Fibroblast of the aortic adventitia (primary cell): ENCODE measurements at regions not wholly inside any gene's neighbourhood (a gene's known extent, or its start where the extent isn't known, plus 50 kb on each side); places are given as distances from the start of the nearest gene placed in this dataset.

ENCODE experiments used
- DNase-seq: peaks from one replicate; pipeline ENCODE4 v3.0.0-alpha.2; 2010; ENCODE audit warnings: low read depth
- H3K4me3 ChIP-seq: 2 replicates; pipeline ENCODE4 v1.5.1; 2011; ENCODE audit warnings: low read depth, mild to moderate bottlenecking, control low read depth, low read length, moderate library complexity
- CTCF ChIP-seq: IDR thresholded peaks from 2 replicates; pipeline ENCODE4 v1.5.1; 2011; ENCODE audit warnings: mild to moderate bottlenecking, low read length, control low read depth, inconsistent platforms; ENCODE audit not compliant: insufficient read depth

- no peak for TF ChIP-seq CTCF
- DNase-seq = no peak
- H3K4me3 ChIP-seq = no peak overlapping the region
Observed at GRCh38 chr11:32279672-32280071, 155.7 kb downstream of the WT1 start.

DNA sequence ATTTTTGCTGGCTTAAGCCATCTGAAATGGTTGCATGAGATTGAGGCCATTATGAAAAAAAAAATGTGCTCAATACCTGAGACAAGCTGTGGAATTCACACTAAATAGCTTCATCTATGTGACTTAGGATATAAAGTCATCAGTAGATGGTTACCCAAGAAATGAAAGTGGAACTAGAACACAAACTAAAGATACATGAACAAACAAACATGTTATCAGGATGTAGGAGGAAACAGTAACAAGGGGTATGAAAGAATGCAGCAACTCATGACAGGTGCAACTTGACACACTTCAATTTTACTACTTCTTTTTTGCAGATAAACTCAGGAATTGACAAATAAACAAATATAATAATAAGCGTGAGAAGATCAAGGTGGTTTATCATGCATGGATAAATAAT is 155.0 kb downstream of the WT1 start:
- TF ChIP-seq CTCF = no peak
- no peak for DNase-seq
- H3K4me3 ChIP-seq = no peak overlapping the region

DNA sequence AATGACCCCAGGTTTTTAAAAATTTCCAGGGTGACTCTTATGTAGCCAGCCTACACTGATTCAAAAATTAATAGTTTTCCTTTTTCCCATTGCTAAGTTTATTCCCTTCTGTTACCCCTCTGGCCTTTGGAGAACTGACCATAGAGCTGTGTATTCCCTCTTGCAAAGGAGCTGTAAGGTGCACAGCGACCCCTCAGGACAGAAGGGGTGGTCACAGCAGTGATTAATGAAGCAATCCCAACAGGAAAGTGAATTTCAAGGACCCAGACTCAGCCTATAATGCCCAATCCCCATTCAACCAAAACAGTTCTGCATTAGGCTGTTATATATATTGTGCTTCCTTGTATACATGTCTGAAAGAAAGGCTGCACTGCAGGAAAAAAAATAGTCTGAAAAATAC is 147.1 kb downstream of the WT1 start:
- no peak for DNase-seq
- H3K4me3 ChIP-seq = no peak overlapping the region
- no peak for TF ChIP-seq CTCF

- H3K4me3 ChIP-seq = no peak overlapping the region
- no peak for TF ChIP-seq CTCF
- no peak for DNase-seq
Observed at GRCh38 chr11:32289701-32290100, 145.6 kb downstream of the WT1 start.

DNA sequence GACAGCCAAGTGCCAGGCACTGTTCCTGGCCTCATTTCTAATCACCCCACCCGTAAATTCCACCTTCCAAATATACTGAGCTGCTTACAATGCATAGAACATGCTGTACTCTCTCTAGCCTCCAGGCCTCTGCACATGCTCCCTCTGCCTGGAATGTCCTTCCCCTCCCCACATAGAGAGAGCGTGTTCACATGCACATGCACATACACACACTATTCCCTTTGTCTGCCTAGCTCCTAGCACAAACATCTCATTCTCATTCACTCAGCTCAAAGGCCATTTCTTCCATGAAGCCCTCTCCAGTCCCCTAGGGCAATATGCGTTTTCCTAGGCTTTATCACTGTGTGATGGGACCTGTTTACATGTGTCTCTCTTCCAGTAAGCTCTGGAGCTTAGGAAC is 144.6 kb downstream of the WT1 start:
- DNase-seq = no peak
- TF ChIP-seq CTCF = no peak
- no peak overlapping the region for H3K4me3 ChIP-seq

- peak; percentile 64 for DNase-seq
- no peak for TF ChIP-seq CTCF
- H3K4me3 ChIP-seq = no peak overlapping the region
Observed at GRCh38 chr11:32297611-32298011, 137.7 kb downstream of the WT1 start.

DNA sequence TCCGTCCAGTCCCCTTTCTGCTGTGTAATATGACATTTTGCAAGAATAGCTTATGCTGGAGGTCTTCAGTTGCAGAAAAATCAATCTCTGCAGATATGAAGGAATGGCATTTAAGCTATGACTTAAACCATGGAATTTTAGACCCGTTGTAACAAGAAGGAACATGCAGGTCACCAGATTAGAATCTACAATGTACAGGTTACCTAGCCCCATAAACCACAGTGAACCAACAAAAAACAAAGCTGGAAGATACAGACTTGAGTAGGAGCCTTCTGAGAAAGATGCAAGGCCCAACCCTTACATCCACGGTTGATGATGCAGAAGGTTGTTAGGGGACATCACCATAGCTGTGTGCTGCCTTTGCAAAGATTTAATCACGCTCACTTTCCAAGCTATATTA is 132.5 kb downstream of the WT1 start:
- TF ChIP-seq CTCF = no peak
- no peak overlapping the region for H3K4me3 ChIP-seq
- DNase-seq = no peak
